HG02759 (cell line): ENCODE measurements at regions not wholly inside any gene's neighbourhood (a gene's known extent, or its start where the extent isn't known, plus 50 kb on each side); places are given as distances from the start of the nearest gene placed in this dataset.

Source experiments
- ATAC-seq: cut with Tn5 transposase; IDR thresholded peaks from one replicate; pipeline ENCODE4 v1.9.1; 2021; ENCODE audit warnings: mild to moderate bottlenecking, moderate library complexity; ENCODE audit not compliant: unreplicated experiment

- ATAC-seq = no peak
These were observed 148.9 kb upstream of the TSHZ2 start for GRCh38 chr20:52823303-52823702.

GRCh38 chr20:52820641-52821292, 151.4 kb upstream of the TSHZ2 start:
- no peak for ATAC-seq

GRCh38 chr20:52818491-52818890, 153.7 kb upstream of the TSHZ2 start:
- ATAC-seq = no peak

- ATAC-seq = no peak
These were observed 154.2 kb upstream of the TSHZ2 start for GRCh38 chr20:52817981-52818380.

- no peak for ATAC-seq
These were observed 154.6 kb upstream of the TSHZ2 start for GRCh38 chr20:52817511-52817910.

- no peak for ATAC-seq
These were observed 157.8 kb upstream of the TSHZ2 start for GRCh38 chr20:52814371-52814770.

GRCh38 chr20:52812231-52812847, 159.8 kb upstream of the TSHZ2 start:
- ATAC-seq = no peak

- no peak for ATAC-seq
These were observed 163.2 kb upstream of the TSHZ2 start for GRCh38 chr20:52809003-52809402.

GRCh38 chr20:52806918-52807317, 165.2 kb upstream of the TSHZ2 start:
- no peak for ATAC-seq

GRCh38 chr20:52805843-52806242, 166.3 kb upstream of the TSHZ2 start:
- ATAC-seq = no peak

GRCh38 chr20:52805296-52805571, 166.9 kb upstream of the TSHZ2 start:
- ATAC-seq = no peak

- no peak for ATAC-seq
These were observed 167.5 kb upstream of the TSHZ2 start for GRCh38 chr20:52804497-52805295.

GRCh38 chr20:52801628-52802006, 170.5 kb upstream of the TSHZ2 start:
- ATAC-seq = no peak

GRCh38 chr20:52800734-52801627, 171.2 kb upstream of the TSHZ2 start:
- ATAC-seq = no peak

GRCh38 chr20:52799130-52799529, 173.0 kb upstream of the TSHZ2 start:
- no peak for ATAC-seq

- no peak for ATAC-seq
These were observed 174.0 kb upstream of the TSHZ2 start for GRCh38 chr20:52798124-52798523.

- no peak for ATAC-seq
These were observed 177.3 kb upstream of the TSHZ2 start for GRCh38 chr20:52794853-52795252.

GRCh38 chr20:52793339-52793963, 178.7 kb upstream of the TSHZ2 start:
- ATAC-seq = no peak

GRCh38 chr20:52791091-52791490, 181.1 kb upstream of the TSHZ2 start:
- no peak for ATAC-seq

GRCh38 chr20:52789716-52790115, 182.4 kb upstream of the TSHZ2 start:
- no peak for ATAC-seq

- ATAC-seq = no peak
These were observed 184.2 kb upstream of the TSHZ2 start for GRCh38 chr20:52787962-52788361.
